HG03060 (cell line): ENCODE measurements at regions not wholly inside any gene's neighbourhood (a gene's known extent, or its start where the extent isn't known, plus 50 kb on each side); places are given as distances from the start of the nearest gene placed in this dataset.
"Not testable (repeated sequence)": the region's sequence is repeated elsewhere in the genome, so short reads cannot be mapped to it uniquely, and the experiment has no call there.

Source experiments
- ATAC-seq: cut with Tn5 transposase; IDR thresholded peaks from one replicate; pipeline ENCODE4 v1.9.1; 2021; ENCODE audit warnings: low read depth, moderate number of reproducible peaks; ENCODE audit not compliant: unreplicated experiment

DNA sequence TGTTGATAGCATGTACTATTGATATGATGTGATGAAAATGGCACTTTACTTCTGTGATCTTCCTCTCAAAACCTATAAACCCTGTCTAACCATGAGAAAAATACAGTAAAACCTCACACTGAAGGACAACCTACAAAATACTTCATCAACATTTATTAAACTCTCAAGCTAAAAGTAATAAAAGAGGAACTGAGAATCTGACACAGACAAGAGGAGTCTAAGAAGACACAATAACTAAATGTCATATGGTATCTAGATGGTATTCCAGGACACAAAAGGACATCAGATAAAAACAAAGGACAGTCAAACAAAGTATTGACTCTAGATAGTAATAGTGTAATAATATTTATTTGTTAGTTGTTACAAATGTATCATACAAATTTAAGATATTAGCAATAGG, 655.3 kb downstream of the SH3BGRL start:
- ATAC-seq, result no peak

DNA sequence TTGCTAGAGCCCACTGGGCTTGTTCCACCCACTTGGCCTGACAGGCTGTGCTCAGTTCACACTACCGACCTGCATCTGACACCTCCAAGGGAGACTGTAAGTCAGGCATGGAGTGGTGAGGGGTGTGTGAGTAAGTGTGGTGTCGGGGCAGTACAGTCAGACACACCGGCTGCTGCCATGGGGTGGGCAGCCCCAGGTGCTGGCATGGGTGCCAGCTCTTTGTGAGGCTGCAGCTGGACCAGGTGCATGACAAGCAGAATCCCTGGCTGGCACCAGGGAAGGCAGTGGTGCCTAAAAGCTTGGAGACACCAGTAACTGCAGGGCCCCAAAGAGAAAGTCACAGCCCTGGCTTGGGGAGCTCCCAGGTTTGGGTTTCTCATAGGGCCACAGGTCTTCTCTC, 665.0 kb downstream of the SH3BGRL start:
- no peak for ATAC-seq

DNA sequence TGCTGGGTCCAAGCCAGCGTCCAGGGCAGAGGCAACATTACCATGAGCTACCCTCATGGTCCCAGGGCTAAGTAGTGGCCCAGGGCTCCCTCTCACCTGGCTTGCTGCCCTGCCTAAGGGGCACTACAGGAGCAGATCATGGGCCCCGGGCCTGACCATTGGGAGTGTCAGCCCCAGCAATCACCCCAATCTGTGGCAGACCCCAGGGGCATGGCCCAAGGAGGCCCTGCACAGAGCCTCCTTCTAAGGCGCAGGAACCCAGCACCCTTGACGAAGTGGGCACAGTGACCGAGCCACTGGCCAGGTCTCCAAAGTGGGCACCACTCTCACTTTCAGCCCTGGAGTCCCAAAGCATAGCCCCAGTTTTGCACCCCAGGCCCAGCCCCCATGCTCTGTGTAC, 667.1 kb downstream of the SH3BGRL start:
- ATAC-seq, result no peak

DNA sequence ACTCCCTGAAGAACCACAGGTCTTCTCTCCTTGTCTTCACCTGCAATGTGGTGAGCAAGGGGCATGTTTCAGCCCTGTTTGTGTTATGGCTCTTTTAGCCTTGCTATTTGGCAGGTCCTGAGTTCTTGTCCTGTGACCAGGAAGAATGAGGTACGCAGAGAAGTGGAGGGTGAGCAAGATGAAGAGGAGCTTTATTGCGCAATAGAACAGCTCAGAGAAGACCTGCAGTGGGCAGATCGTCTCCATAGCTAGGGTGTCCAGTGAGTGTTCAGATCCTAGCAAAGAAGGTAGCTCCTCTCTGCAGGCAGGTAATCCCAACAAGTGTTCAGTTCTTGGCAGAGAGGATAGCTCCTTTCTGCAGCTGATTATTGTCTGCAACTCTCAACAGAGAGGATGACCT, 672.9 kb downstream of the SH3BGRL start:
- no peak for ATAC-seq

DNA sequence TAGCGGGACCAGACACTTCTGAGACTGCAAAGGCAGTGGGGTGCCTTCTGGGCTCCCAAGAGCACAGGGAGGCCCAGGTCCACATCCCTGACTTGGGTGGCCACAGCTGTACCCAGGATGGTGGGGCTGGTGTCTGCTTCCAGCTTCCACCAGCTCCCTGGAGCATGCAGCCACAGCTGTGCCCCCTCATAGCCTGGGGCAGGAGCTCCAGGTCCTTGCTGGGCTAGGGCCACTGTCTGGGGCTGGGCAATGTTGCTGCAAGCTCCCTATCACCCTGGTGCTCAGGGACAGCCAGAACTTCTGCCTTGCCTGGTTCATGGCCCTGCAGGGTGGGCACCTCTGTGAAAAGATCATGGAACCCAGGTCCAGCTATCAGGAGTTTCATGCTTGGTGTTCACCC, 673.9 kb downstream of the SH3BGRL start:
- ATAC-seq, result no peak

DNA sequence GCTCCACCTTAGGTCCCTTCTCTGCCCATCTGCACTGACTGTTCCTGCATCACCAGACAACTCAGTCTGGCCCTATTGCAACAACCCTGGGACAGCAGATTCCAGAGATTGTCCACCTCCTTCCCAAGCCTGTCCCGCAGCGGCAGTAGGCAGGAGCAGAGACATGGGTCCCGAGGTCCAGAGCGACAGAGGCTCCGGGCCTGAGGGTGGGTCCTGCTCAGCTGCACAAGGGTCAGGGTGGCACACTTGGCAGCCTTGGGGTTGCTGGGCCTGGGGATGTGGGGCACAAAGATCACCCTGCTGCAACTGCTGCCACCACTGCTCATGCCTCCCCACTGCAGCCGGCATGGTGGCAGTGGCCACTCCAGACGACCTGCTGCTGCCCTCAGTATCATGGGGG, 674.5 kb downstream of the SH3BGRL start:
- no peak for ATAC-seq

DNA sequence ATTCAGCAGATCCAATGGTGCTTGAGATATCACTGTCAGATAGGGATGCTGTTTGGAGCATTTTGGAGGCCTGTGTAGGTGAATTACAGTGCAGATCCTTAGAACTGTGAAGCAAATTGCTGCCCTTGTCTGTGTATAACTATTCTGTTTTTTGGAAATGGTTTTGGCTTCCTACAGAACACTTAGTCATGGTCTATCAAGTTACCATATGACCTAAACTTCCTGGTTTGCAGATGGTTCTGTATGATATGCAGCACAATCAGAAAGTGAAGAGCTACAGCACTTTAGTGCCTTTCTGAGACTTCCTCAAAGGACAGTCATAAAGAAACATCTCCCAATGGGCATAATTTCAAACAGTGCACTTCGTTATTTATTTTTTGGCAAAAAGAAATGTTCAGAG, 688.6 kb downstream of the SH3BGRL start:
- ATAC-seq, result no peak

DNA sequence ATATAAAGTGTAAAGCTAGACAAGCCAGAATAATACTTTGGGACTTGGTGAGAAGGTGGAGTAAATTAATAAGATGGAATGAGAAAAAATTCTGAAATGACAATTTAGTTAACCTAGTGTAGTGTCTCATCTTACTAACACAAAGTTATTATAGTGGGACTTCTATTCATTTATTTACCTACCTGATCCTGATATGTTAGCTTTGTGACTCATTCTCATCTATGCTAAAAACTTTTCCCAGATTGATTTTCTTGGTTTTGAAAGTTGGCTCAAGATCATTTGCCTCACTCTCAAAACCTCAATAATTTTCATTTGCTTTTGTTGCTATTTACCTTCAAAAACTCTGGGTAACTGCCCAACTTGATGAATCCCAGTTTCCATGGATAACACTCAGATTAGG, 698.6 kb downstream of the SH3BGRL start:
- ATAC-seq, result no peak

DNA sequence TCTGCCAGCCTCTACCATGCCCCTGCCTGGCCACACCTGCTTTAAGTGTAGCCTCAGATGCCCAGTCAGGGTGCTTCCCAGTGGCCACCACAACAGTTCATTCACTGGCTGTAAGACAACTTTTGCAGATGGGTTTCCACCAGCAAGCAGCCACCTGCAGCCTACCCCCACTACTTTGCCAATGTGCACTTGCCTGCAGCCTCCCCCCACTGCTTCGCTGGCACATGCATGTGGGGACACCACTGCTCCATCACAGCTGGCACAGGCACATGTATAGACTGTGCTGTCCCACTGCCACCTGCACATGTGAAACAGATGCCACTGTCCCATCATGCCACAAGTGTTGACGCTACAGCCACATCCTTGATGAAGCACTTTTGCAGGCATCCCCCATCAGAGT, 723.9 kb downstream of the SH3BGRL start:
- no peak for ATAC-seq

DNA sequence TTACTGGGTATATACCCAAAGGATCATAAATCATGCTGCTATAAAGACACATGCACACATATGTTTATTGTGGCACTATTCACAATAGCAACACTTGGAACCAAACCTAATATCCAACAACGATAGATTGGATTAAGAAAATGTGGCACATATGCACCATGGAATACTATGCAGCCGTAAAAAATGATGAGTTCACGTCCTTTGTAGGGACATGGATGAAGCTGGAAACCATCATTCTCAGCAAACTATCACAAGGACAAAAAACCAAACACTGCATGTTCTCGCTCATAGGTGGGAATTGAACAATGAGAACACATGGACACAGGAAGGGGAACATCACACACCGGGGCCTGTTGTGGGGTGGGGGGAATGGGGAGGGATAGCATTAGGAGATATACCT, 744.0 kb downstream of the SH3BGRL start:
- ATAC-seq, result not testable (repeated sequence)

DNA sequence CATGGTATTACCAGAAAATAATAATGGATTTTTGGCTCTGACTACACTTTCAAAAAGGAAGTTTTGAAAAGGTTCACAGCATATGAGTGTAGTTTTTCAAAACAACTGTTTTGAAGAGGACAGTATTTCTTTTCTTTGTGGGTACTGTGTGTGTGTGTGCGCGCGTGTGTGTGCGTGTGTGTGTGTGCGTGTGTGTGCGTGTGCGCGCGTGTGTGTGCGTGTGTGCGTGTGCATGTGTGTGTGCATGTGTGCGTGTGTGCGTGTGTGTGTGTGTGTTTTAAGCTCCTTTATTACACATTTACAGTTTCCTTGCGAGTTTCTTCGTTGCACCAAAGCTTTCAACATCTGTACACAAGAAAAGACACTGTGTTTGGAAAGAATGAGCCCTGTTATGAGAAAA, 755.4 kb downstream of the SH3BGRL start:
- ATAC-seq, result no peak

DNA sequence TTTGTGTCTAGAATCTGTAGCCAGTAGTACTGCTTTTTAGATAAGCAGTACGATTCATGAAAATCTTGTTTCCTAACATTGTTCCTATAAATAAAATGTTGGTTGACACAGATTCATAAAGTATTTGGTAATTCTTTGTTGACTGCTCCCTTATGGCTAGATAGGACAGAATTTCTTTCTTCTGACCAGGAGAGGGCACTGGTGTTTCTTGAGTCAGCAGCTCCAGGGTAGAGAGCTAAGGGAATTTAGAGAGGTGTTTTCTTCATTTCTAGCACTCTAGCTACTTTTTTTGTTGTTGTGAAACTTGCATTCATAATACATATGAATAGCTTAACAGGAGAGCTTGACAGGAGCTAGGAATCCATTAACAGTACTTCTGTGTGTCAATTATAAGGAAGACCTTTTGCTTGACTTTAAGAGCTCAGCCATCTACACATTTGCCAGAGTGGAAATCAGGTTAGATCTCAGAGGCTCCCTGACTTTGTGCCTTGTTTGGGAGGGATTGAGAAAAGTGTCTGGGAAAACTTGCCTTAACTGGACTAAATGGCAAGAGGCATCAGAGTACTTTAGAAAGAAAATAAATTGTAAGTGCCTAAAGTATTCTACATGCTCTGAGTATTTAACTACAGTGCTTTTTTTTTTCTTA, 756.1 kb downstream of the SH3BGRL start:
- ATAC-seq, result no peak

DNA sequence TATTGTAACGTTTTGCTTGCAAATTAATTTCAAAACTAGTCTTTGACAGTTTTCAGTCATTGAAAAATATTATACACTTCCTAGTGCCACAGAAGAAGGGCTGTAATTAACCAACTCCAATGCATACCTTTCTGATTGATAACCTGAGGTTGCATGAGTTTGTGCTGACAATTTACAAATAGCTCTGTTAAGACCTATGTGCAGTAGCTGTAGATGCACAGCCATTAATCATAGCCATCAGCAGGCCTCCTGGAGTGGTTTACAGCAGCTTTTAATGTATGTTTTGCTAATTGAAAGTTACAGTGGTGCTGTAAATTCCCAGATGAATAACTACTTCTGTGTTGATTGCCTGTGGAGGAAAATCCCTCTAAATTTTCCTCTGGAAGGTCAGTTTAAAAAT, 758.1 kb downstream of the SH3BGRL start:
- no peak for ATAC-seq

DNA sequence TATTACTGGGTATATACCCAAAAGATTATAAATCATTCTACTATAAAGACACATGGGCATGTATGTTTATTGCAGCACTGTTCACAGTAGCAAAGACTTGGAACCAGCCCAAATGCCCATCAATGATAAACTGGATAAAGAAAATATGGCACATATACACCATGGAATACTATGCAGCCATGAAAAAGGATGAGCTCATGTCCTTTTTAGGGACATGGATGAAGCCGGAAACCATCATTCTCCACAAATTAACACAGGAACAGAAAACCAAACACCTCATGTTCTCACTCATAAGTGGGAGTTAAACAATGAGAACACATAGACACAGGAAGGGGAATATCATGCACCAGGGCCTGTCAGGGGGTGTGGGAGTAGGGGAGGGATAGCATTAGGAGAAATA, 772.5 kb downstream of the SH3BGRL start:
- ATAC-seq, result not testable (repeated sequence)

DNA sequence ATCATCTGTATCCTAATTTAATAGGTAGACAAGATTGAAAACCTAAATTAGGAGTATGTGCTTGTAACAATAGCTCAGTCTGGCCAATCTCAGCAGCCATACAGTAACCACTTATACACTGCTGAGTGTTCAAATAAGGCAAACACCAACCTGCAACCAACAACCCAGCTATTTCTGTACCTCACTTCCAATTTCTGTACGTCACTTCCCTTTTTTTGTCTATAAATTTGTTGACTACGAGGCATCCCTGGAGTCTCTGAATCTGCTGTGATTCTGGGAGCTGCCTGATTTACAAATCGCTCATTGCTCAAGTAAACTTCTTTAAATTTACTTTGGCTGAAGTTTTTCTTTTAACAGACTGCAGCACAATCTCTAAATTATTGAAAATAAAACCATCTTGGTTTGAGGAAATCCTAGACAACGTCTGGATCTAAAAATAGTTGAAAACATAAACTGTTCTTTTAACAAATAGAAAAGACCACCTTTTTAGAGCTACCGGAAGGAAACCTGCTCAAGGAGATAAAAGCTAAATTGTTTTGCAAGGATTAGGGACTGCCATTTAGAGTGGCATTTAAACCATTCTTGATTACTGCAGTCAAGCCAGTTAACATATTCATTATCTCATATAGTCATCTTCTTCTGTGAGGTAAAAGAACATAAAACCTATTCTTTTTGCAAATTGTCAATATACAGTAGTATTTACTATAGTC, 778.1 kb downstream of the SH3BGRL start:
- ATAC-seq, result no peak

DNA sequence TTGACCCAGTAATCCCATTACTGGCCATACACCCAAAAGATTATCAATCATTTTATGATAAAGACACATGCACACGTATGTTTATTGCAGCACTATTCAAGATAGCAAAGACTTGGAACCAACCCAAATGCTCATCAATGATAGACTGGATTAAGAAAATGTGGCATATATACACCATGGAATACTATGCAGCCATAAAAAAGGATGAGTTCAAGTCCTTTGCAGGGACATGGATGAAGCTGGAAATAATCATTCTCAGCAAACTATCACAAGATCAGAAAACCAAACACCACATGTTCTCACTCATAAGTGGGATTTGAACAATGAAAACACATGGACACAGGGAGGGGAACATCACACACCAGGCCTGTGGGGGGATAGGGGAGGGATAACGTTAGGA, 785.3 kb downstream of the SH3BGRL start:
- not testable (repeated sequence) for ATAC-seq

DNA sequence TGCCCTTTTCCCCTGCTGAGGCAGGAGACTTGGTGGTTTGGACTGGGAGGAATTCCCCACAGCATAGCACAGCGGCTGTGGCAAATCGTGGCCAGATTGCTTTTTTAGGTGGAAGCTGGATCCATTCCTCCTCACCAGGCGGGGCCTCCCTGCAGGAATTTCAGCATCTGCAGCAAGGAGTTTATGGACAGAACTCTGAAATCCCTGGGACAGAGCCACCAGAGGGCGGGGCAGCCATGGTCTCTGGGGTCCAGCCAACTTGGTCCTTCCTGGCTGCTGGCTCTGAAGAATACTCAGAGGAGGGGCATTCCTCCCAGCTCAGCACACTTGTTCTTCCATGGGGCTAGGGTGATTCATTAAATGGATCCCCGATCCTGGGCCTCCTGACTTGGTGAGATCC, 794.3 kb downstream of the SH3BGRL start:
- ATAC-seq, result no peak

DNA sequence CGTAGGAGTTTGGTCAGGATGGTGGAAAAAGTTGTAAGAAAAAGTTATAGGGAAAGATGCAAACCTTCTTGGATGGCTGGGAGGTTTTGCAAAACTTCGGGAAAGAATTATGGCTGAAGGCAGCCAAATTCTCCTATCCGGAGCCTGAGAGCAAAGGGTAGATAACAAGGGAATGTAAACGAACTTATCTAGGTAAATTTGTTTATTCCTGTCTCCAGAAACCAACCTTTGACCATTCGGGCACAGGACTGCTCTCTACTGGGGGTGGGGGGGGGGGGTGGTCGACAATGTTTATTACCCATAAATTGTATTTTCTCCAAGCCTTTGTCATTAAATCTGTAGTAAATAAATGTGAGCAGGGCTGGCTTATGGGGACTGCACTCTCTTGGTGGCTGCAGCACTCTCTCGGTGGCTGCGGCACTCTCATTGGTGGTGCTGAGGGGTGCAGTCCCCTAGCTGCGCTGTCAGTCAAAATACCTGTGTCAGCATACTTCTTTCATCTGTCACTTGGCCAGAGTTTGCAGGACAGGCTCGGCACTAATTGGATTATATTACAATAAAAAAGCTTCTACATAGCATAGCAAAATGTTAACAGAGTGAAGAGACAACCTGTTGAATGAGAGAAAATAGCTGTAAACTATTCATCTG, 827.8 kb downstream of the SH3BGRL start:
- ATAC-seq, result no peak

DNA sequence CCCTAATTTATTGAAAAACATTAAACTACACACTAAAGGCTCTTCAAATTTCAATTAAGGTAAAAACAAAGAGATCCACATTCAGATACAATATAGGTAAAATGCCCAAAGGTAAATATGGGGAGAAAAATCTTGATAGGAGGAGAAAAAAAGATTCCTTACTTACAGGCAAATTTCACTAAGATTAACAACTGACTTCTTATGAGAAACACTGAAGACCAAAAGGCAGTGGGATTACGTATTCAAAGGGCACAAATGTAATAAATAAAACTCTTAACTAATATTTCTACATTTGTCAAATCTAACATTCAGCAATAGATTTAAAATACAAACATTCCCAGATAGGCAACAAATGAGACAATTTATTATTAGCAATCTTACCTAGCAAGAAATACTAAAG, 829.3 kb downstream of the SH3BGRL start:
- no peak for ATAC-seq

DNA sequence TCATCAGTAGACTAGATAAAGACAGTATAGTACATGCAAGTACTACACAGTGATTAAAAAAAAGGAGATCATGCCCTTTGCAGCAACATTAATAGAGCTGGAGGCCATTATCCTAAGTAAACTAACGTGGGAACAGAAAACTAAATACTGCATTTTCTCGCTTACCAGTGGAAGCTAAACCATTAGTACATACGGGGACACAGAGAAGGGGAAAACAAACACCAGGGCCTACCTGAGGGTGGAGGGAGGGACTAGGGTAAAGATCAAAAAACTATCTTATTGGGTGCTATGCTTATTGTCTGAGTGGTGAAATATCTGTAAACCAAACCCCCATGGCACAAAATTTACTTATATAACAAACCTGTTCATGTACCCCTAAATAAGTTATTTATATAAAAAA, 836.9 kb downstream of the SH3BGRL start:
- no peak for ATAC-seq

DNA sequence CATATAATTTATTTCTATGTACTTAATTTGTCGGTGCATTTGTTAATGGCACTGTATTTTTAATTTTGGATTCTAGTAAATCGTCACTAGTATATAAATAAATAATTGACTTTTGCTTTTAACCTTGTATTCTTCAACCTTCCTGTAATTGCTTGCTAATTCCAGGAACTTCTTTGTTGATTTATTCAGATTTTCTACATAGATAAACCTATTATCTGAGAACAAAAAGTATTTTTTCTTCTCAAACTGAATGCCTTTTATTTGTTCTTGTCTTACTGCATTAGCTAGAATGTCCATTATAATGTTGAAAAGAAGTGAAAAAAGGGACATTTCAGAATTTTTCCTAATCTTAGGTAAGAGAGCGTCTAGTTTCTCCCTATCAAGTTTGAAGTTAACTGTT, 839.1 kb downstream of the SH3BGRL start:
- ATAC-seq, result no peak

DNA sequence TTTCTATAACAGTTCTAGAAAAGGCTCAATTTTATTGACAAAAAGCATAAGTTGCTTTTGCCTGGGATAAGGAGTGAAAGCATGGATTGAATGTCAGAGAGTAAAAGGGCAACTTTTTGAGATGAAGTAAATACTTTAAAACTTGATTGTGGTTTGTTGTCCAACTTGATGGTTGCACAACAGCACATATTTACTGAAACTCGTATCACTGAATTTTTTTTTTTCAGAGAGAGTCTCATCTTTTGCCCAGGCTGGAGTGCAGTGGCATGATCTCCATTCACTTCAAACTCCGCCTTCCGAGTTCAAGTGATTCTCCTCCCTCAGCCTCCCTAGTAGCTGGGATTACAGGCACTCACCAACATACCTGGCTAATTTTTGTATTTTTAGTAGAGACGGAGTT, 856.8 kb downstream of the SH3BGRL start:
- no peak for ATAC-seq
